HFF-Myc (cell line): ENCODE measurements at regions not wholly inside any gene's neighbourhood (a gene's known extent, or its start where the extent isn't known, plus 50 kb on each side); places are given as distances from the start of the nearest gene placed in this dataset.

Experiments used
- DNase-seq: peaks from one replicate; pipeline ENCODE4 v3.0.0-alpha.2; 2011; ENCODE audit warnings: low read depth; ENCODE audit errors: extremely low read depth
- H3K4me3 ChIP-seq: replicated peaks from 2 replicates; pipeline ENCODE4 v1.5.1; 2011; ENCODE audit warnings: low read depth, mild to moderate bottlenecking, control low read depth, low read length
- TF ChIP-seq, protein P1 (sequence below): IDR thresholded peaks from 2 replicates; pipeline ENCODE4 v1.5.1; 2012; ENCODE audit warnings: mild to moderate bottlenecking, low read depth, low read length, control low read depth; ENCODE audit errors: missing control alignments

DNA sequence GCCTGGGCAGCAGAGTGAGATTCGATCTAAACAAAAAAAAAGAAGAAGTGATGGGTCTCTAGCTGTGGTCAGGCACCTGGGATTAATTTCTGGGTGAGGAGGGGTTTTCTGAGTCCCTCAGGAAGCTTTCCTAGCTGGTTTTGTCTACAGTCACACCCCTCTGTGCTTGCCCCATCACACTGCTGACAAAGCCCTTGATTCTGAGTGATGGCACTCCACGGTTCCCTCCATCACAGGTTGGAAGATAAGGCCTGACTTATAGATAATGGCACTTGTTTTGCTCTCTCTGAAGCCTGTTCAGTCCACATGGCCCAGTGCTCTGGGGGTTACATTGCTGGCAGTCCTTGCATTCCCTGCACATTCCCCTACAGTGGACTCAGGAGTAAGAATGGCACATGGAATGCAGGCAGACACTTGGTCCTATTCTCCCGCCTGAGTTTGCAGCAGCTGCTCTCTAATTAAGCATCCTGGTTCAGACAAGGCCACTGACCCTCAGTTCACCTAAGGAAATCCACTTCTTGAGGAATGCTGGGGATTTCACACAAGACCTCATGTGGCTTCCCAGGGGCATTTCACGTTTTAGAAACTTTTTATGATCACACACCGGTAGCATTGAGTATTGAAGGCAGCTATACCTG, 81.0 kb upstream of the NMNAT3 start:
- TF ChIP-seq, protein P1, sequence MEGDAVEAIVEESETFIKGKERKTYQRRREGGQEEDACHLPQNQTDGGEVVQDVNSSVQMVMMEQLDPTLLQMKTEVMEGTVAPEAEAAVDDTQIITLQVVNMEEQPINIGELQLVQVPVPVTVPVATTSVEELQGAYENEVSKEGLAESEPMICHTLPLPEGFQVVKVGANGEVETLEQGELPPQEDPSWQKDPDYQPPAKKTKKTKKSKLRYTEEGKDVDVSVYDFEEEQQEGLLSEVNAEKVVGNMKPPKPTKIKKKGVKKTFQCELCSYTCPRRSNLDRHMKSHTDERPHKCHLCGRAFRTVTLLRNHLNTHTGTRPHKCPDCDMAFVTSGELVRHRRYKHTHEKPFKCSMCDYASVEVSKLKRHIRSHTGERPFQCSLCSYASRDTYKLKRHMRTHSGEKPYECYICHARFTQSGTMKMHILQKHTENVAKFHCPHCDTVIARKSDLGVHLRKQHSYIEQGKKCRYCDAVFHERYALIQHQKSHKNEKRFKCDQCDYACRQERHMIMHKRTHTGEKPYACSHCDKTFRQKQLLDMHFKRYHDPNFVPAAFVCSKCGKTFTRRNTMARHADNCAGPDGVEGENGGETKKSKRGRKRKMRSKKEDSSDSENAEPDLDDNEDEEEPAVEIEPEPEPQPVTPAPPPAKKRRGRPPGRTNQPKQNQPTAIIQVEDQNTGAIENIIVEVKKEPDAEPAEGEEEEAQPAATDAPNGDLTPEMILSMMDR: no peak
- DNase-seq: no peak
- H3K4me3 ChIP-seq: no peak overlapping the region

DNA sequence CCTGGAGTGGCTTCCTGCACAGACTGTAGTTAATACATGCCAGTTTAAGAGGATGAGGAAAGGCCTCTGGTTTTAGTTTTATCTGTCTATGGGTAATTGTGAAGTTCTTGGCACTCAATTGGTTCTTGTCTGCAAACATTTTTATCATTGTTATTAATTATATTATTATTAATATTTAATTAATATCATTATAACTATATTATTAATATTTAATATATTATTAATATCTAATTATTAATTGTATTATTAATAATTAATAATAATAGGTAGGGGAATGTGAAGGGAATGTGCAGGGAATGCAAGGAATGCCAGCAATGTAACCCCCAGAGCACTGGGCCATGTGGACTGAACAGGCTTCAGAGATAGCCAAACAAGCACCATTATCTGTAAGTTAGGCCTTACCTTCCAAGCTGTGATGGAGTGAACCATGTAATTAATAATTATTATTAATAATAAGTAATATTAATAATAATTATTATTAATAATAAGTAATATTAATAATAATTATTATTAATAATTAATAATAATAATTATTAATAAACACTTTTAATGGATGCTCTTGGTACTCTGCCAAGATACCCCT, 79.8 kb upstream of the NMNAT3 start:
- H3K4me3 ChIP-seq: no peak overlapping the region
- TF ChIP-seq, protein P1: no peak
- no peak for DNase-seq

DNA sequence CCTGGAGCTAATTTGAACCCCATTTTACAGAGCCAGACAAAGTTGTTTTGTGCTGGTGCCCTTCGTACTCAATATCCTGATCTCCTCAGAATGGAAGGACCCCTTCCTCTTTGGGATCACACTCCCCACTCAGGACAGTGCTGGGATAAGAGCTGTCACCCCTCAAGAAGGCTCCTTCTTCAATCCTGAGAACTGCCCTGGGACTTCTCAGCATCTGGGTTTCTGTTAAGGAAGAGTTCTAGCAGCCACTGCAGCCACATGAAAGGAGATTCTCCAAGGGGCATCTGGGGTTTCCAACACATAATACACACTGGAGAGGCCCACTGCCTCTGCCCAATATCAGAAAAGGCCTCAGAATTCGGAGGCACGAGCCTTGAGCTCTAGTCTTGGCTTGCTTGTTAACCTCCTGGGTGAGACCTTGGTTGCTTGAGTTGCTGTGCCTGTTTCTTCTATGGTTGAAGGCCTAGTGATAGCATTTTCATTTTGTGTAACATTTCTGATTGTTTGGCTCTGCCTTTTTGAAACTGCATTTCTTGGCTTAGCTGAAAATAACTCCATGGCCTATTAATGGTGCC, 78.8 kb upstream of the NMNAT3 start:
- DNase-seq: no peak
- TF ChIP-seq, protein P1: no peak
- H3K4me3 ChIP-seq: no peak overlapping the region

DNA sequence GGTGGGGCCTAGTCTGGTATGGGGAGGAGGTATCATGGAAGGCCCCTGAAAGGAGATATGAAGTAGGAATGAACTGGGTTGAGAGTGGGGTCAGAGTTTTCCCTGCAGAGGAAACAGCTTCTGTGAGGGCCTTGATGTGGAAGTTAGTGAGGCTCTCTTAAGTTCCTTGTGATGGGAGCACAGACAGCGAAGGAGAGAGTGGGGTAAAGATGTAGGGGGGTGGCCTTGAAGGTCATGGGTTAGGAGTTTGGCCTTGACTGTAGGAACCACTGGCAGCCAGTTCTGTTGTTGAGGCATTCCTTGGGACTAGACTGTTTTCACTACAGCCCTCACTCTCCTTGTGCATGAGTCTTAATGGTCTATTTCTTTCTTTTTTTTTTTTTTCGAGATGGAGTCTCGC, 77.8 kb upstream of the NMNAT3 start:
- TF ChIP-seq, protein P1: no peak
- H3K4me3 ChIP-seq: no peak overlapping the region
- DNase-seq: no peak

DNA sequence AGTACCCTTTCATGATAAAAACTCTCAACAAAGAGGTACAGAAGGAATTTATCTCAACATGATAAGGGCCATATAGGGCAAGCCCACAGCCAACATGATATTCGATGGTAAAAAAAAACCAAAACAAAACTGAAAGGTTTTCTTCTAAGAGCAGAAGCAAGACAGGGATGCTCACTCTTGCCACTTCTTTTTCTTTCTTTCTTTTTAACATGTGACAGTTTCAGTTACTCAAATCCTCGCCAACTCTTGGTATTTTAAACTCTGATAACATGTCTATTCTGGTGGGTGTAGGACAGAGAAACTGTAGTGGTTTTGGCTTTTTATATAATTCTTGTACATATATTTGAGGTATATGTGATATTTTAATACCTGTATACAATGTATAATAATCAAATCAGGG, 74.0 kb upstream of the NMNAT3 start:
- DNase-seq: no peak
- no peak overlapping the region for H3K4me3 ChIP-seq
- TF ChIP-seq, protein P1: no peak

DNA sequence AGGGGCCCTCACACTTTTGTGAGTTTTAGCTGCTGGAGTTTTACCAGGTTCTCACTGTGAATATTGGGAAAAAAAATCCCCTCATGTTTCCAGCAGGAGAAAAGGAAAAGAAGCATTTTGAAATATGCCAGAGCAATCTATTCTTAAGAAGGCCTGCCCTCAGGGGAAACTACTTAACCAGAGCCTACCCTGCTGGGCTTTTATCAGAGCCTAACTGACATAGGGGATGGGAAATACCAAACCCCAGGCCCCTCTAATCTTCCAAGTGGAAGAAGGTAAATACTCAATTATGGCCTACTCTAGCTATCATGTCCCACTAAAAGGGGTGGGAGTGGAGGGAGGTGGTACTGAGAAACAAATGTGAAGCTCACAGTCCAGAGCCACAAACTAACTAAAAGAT, 68.7 kb upstream of the NMNAT3 start:
- no peak for DNase-seq
- no peak overlapping the region for H3K4me3 ChIP-seq
- TF ChIP-seq, protein P1: no peak
